Breast epithelium (tissue), 4 donors: ENCODE measurements at regions not wholly inside any gene's neighbourhood (a gene's known extent, or its start where the extent isn't known, plus 50 kb on each side); places are given as distances from the start of the nearest gene placed in this dataset.

ENCODE experiments used
- DNase-seq, 2 donors: peaks; one replicate each; pipeline ENCODE4 v3.0.0-alpha.2; 2019; ENCODE audit warnings: low spot score in 2 of 2
- H3K27ac ChIP-seq, 2 donors: fragments of 200-600 bp; sonication (generic) in 1 of 2; one replicate each; pipeline ENCODE4 v1.5.1; 2016 to 2019; ENCODE audit warnings: mild to moderate bottlenecking in 1 of 2
- H3K27me3 ChIP-seq, 2 donors: fragments of 200-600 bp; sonication (generic) in 1 of 2; one replicate each; pipeline versions ENCODE4 v1.5.1 to v1.6.0; 2017 to 2019; ENCODE audit warnings: control low read depth in 1 of 2, mild to moderate bottlenecking in 1 of 2
- H3K36me3 ChIP-seq: fragments of 200-600 bp; one replicate; pipeline ENCODE4 v1.5.1; 2019
- H3K4me1 ChIP-seq, 2 donors: fragments of 200-600 bp; sonication (generic); one replicate each; pipeline ENCODE4 v1.5.1; 2016 to 2019; ENCODE audit warnings: control low read depth in 1 of 2
- H3K4me3 ChIP-seq, 3 donors: fragments of 200-600 bp; sonication (generic); 1 replicate in 2 of 3; 2 replicates in 1 of 3; pipeline ENCODE4 v1.5.1; 2016 to 2019; ENCODE audit warnings: mild to moderate bottlenecking in 3 of 3, moderate library complexity in 2 of 3
- H3K9me3 ChIP-seq, 2 donors: fragments of 200-600 bp; sonication (generic) in 1 of 2; one replicate each; pipeline ENCODE4 v1.5.1; 2016 to 2019; ENCODE audit warnings: control low read depth in 1 of 2
- POLR2A ChIP-seq: fragments of 450-650 bp; IDR thresholded peaks from one replicate; pipeline ENCODE4 v1.6.1; 2016; ENCODE audit warnings: antibody characterized with exemption, mild to moderate bottlenecking, moderate library complexity
- POLR2AphosphoS5 ChIP-seq, 3 donors: sonication (generic); formaldehyde crosslinking; IDR thresholded peaks; one replicate each; pipeline ENCODE4 v1.6.1; 2017; ENCODE audit warnings: antibody characterized with exemption in 3 of 3
- intact Hi-C: fragments of 100-400 bp; cut with DNase I; formaldehyde crosslinking; loops from one replicate; pipeline ENCODE4 v1.15.1; 2023; ENCODE audit warnings: low total_unique reads
- TF ChIP-seq, protein P1 (sequence below), 3 donors: fragments of 450-650 bp; IDR thresholded peaks; one replicate each; pipeline ENCODE4 v1.5.1; 2016 to 2017; ENCODE audit warnings: antibody characterized with exemption in 3 of 3, mild to moderate bottlenecking in 3 of 3, moderate library complexity in 3 of 3

DNA sequence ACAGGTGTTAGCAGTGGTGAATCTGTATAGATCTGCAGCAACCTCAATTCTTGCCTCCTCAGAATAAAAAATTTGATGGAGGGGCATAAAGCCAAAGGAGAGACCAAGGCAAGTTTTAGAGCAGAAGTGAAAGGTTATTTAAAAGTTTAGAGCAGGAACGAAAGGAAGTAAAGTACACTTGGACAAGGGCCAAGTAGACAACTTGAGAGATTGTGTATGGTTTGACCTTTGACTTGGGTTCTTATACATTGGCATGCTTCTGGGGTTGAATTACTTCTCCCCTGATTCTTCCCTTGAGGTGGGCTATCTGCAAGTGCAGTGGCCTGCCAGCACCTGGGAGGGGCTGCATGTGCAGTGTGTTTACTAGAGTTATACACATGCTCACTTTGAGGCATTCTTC lies 278.8 kb upstream of the NDST3 start:
- H3K36me3 ChIP-seq: no peaks in the 10 kb centered on the region
- no peak overlapping the region for H3K27ac ChIP-seq
- H3K27me3 ChIP-seq: no peaks in the 10 kb centered on the region
- intact Hi-C loops: no loop called here
- DNase-seq: no peak
- H3K9me3 ChIP-seq: peaks cover 0 to 7% of the 10 kb centered on the region in 2 donors
- TF ChIP-seq POLR2A (no peak), POLR2AphosphoS5 (IDR thresholded peaks at IDR 0.05) (no peak)
- TF ChIP-seq, protein P1, sequence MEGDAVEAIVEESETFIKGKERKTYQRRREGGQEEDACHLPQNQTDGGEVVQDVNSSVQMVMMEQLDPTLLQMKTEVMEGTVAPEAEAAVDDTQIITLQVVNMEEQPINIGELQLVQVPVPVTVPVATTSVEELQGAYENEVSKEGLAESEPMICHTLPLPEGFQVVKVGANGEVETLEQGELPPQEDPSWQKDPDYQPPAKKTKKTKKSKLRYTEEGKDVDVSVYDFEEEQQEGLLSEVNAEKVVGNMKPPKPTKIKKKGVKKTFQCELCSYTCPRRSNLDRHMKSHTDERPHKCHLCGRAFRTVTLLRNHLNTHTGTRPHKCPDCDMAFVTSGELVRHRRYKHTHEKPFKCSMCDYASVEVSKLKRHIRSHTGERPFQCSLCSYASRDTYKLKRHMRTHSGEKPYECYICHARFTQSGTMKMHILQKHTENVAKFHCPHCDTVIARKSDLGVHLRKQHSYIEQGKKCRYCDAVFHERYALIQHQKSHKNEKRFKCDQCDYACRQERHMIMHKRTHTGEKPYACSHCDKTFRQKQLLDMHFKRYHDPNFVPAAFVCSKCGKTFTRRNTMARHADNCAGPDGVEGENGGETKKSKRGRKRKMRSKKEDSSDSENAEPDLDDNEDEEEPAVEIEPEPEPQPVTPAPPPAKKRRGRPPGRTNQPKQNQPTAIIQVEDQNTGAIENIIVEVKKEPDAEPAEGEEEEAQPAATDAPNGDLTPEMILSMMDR (IDR thresholded peaks at IDR 0.05): no peak
- H3K4me1 ChIP-seq: no peaks in the 10 kb centered on the region
- no peak overlapping the region for H3K4me3 ChIP-seq

DNA sequence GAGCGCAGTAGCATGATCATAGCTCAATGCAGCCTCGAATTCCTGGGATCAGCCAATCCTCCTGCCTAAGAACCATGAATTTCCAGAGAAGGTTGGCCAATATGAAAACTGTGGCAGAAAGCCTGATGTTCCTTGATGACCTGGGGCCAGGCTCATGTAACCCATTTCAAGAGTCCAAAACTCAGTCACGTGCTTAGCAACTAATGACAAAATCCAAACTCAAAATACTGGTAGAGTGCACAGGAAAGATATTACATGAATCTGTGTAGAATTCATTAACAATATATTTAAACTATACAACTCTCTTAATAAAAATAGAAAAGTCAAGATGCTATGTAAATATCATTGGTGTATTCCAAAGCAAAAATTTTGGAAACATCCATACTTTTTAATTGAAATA lies 265.7 kb upstream of the NDST3 start:
- DNase-seq: no peak
- Histone ChIP-seq H3K4me1 (no peaks in the 10 kb centered on the region), H3K36me3 (no peaks in the 10 kb centered on the region), H3K27ac (no peak overlapping the region), H3K27me3 (no peaks in the 10 kb centered on the region), H3K4me3 (no peak overlapping the region), H3K9me3 (no peaks in the 10 kb centered on the region)
- intact Hi-C loops: no loop called here
- TF ChIP-seq POLR2AphosphoS5 (IDR thresholded peaks at IDR 0.05) (no peak), POLR2A (no peak)
- TF ChIP-seq, protein P1 (IDR thresholded peaks at IDR 0.05): no peak

DNA sequence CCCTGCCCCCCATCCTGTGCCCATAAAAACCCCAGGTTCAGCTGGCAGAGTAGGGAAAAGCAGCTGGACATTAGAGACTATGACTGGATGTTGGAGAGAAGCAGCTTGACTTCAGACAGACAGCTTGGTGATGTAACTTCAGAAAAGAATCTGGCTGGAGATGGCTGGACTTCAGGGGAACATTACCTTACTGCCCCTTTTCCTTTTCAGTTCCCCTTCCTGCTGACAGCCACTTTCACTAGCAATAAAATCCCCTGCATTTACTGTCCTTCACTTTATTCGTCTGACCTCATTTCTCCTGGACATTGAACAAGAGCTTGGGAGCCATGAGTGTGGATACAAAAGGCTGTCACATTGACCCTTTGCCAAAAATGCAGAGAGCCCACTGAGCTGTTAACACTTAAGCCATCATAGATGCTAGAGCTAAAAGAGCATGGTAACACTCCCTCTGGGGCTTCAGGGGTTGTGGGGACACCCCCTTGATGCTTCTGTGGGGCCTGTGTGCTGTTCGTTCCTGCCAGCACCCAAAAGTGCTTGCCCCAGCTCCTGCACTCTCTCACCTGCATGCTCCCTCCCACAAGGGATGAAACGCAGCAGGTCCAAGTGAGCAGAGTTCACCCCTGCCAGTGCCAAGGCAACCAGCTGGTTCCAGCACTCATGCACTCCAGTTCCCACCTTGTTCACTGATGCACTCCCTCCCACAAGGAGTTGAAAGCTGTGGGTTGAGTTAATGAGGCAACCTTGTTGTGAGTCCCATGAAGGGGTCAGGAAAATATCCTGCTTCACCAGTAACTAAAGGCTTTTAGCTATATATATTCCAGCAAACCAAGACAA lies 263.8 kb upstream of the NDST3 start:
- intact Hi-C loops: no loop called here
- no peak for DNase-seq
- Histone ChIP-seq H3K27me3 (no peaks in the 10 kb centered on the region), H3K27ac (no peak overlapping the region), H3K9me3 (no peaks in the 10 kb centered on the region), H3K36me3 (no peaks in the 10 kb centered on the region), H3K4me3 (no peak overlapping the region), H3K4me1 (no peaks in the 10 kb centered on the region)
- TF ChIP-seq, protein P1 (IDR thresholded peaks at IDR 0.05): no peak

DNA sequence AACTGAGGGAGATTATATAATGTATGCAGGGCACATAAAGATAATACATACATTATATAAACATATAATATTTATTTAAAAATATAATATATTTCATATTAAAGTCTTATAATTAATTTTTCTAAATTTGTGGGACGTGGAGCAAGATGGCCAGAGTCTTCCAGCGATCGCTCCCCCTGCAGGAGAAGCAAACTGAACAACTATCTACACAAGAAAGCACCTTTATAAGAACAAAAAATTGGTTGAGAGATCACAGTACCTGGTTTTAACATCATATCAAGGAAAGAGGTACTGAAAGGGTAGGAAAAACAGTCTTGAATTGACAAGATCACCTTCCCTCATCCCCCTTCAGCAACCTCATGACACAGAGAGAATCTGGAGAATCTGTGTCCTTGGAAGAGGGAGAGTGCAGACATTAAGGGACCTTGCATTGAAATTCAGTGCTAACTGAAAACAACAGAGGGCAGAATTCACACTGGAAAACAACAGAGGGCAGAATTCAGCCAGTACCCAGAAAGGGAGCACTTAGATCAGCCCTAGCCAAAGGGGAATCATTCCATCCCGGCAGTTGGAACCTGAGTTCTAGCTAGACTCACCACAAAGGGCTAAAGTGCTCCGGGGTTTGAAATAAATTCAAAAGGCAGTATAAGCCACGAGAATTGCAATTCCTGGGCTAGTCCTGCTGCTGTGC lies 262.5 kb upstream of the NDST3 start:
- Histone ChIP-seq H3K27me3 (no peaks in the 10 kb centered on the region), H3K4me3 (no peak overlapping the region), H3K9me3 (no peaks in the 10 kb centered on the region), H3K36me3 (no peaks in the 10 kb centered on the region), H3K4me1 (no peaks in the 10 kb centered on the region), H3K27ac (no peak overlapping the region)
- no peak for DNase-seq
- intact Hi-C loops: no loop called here
- TF ChIP-seq, protein P1 (IDR thresholded peaks at IDR 0.05): no peak
- TF ChIP-seq POLR2A (no peak), POLR2AphosphoS5 (IDR thresholded peaks at IDR 0.05) (no peak)
